ENCODE measurements at regions not wholly inside any gene's neighbourhood (a gene's known extent, or its start where the extent isn't known, plus 50 kb on each side); places are given as distances from the start of the nearest gene placed in this dataset.
A peak's percentile ranks its signal among the peaks of the same experiment; 100 is the strongest.
"Not testable (repeated sequence)": the region's sequence is repeated elsewhere in the genome, so short reads cannot be mapped to it uniquely, and the experiment has no call there.

GRCh38 chr6:134669485-134669884, 280.4 kb downstream of the ALDH8A1 start:
- DNase-seq (ENCODE audit: low read depth in 2 of 2), result no peak

- DNase-seq (ENCODE audit: low read depth in 2 of 2), result no peak
Measured at GRCh38 chr6:134667111-134667510, 282.8 kb downstream of the ALDH8A1 start.

- DNase-seq (ENCODE audit: low read depth in 2 of 2), result no peak
Measured at GRCh38 chr6:134666125-134666524, 283.8 kb downstream of the ALDH8A1 start.

GRCh38 chr6:134665029-134665723, 284.7 kb downstream of the ALDH8A1 start:
- no peak for DNase-seq (ENCODE audit: low read depth in 2 of 2)

- DNase-seq (ENCODE audit: low read depth in 2 of 2), result no peak
Measured at GRCh38 chr6:134663800-134664535, 285.9 kb downstream of the ALDH8A1 start.

- no peak for DNase-seq (ENCODE audit: low read depth in 2 of 2)
Measured at GRCh38 chr6:134663356-134663755, 286.5 kb downstream of the ALDH8A1 start.

GRCh38 chr6:134662077-134662700, 287.7 kb downstream of the ALDH8A1 start:
- no peak for DNase-seq (ENCODE audit: low read depth in 2 of 2)

- not testable (repeated sequence) for DNase-seq (ENCODE audit: low read depth in 2 of 2)
Measured at GRCh38 chr6:134659885-134660284, 290.0 kb downstream of the ALDH8A1 start.

GRCh38 chr6:134658596-134658995, 291.3 kb downstream of the ALDH8A1 start:
- DNase-seq (ENCODE audit: low read depth in 2 of 2), result no peak

GRCh38 chr6:134657751-134658527, 292.0 kb downstream of the ALDH8A1 start:
- DNase-seq (ENCODE audit: low read depth in 2 of 2), result no peak

- DNase-seq (ENCODE audit: low read depth in 2 of 2), result no peak
Measured at GRCh38 chr6:134657343-134657742, 292.6 kb downstream of the ALDH8A1 start.

GRCh38 chr6:134654751-134655150, 295.1 kb downstream of the ALDH8A1 start:
- no peak for DNase-seq (ENCODE audit: low read depth in 2 of 2)

GRCh38 chr6:134651519-134651918, 298.4 kb downstream of the ALDH8A1 start:
- no peak for DNase-seq (ENCODE audit: low read depth in 2 of 2)

GRCh38 chr6:134647861-134648260, 302.0 kb downstream of the ALDH8A1 start:
- no peak for DNase-seq (ENCODE audit: low read depth in 2 of 2)

GRCh38 chr6:134642819-134643218, 307.1 kb downstream of the ALDH8A1 start:
- DNase-seq (ENCODE audit: low read depth in 2 of 2), result no peak

- no peak for DNase-seq (ENCODE audit: low read depth in 2 of 2)
Measured at GRCh38 chr6:134642279-134642678, 307.6 kb downstream of the ALDH8A1 start.

- DNase-seq (ENCODE audit: low read depth in 2 of 2), result peak; percentile 58 to 68
Measured at GRCh38 chr6:134640975-134641429, 308.9 kb downstream of the ALDH8A1 start.

GRCh38 chr6:134640229-134640628, 309.7 kb downstream of the ALDH8A1 start:
- no peak for DNase-seq (ENCODE audit: low read depth in 2 of 2)

GRCh38 chr6:134637847-134638437, 312.0 kb downstream of the ALDH8A1 start:
- DNase-seq (ENCODE audit: low read depth in 2 of 2), result no peak

- no peak for DNase-seq (ENCODE audit: low read depth in 2 of 2)
Measured at GRCh38 chr6:134637282-134637681, 312.6 kb downstream of the ALDH8A1 start.

GRCh38 chr6:134636186-134636799, 313.6 kb downstream of the ALDH8A1 start:
- DNase-seq (ENCODE audit: low read depth in 2 of 2), result peak; percentile 5 to 15

Measured in activated CD4-positive, alpha-beta T cell treated with anti-CD3 and anti-CD28 coated beads for 24 hours (primary cell).